HG03135 (cell line): ENCODE measurements at regions not wholly inside any gene's neighbourhood (a gene's known extent, or its start where the extent isn't known, plus 50 kb on each side); places are given as distances from the start of the nearest gene placed in this dataset.
"Not testable (repeated sequence)": the region's sequence is repeated elsewhere in the genome, so short reads cannot be mapped to it uniquely, and the experiment has no call there.

Experiments used
- ATAC-seq: cut with Tn5 transposase; IDR thresholded peaks from one replicate; pipeline ENCODE4 v1.9.1; 2021; ENCODE audit warnings: mild to moderate bottlenecking, moderate library complexity; ENCODE audit not compliant: unreplicated experiment

DNA sequence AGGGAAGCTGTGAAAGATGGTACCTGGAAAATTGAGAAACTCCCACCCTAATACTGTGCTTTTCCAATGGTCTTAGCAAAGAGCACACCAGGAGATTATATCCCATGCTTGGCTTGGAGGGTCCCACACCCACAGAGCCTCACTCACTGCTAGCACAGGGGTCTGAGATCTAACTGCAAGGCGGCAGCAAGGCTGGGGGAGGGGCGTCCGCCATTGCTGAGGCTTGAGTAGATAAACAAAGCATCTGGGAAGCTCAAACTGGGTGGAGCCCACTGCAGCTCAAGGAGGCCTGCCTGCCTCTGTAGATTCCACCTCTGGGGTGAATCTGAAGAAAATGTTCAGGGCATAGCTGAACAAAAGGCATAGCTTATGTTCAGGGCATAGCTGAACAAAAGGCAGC, 510.6 kb upstream of the LMO3 start:
- not testable (repeated sequence) for ATAC-seq

GRCh38 chr12:17110316-17110715, 504.4 kb upstream of the LMO3 start:
- no peak for ATAC-seq

DNA sequence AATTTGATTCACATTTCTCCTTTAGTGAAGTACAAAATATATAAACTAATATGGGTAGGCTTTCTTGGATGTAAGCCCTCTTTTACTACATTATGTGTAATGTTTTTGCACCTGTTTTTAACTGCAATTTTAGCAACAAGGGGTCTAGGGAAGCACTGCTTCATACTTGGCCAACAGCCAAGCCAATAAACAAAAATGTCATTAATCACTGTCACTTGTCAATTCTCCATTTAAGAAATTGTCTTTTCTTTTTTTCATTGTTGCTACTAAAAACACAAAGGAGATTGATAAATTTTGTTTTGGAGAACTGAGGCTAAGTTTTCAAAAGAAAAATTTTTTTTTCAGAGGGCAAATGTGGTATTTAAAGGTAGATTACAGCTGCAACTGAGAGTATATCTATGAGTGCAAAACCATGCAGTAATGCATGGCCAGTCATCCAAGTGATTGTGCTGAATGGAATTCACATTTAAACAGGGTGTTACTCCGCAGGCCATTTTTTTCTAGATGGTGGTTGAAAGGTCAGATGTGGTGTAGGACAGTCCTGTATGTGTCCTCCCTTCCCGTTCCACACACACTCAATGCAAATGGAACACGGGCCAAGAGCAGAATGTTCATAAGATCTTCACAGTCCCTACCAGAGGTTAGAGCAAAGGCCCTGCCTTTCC, 503.0 kb upstream of the LMO3 start:
- ATAC-seq = no peak

GRCh38 chr12:17104801-17105200, 498.8 kb upstream of the LMO3 start:
- ATAC-seq = no peak

DNA sequence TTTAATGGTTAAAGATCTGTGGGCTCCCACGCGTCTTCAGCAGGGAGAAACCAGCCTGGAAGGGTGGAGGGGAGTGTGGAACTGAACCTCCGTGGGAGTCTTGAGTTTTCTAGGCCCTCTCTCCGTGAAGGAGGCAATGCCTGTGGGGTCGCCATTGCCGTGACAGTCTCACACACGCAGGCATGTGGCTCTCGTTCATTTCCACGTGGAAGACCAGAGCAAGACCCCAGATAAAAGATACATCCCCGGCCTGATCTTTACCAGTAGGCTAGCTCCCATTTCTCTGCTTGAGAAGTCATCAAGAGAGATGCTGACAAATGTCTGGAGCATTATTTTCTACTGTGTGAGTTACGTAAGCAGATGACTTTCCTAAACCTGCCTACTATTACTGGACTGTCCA, 491.7 kb upstream of the LMO3 start:
- no peak for ATAC-seq

GRCh38 chr12:17084831-17085230, 478.9 kb upstream of the LMO3 start:
- no peak for ATAC-seq

GRCh38 chr12:17079251-17079909, 473.4 kb upstream of the LMO3 start:
- no peak for ATAC-seq

- no peak for ATAC-seq
Measured at GRCh38 chr12:17077594-17077993, 471.6 kb upstream of the LMO3 start.

- ATAC-seq = no peak
Measured at GRCh38 chr12:17076811-17077210, 470.8 kb upstream of the LMO3 start.

- no peak for ATAC-seq
Measured at GRCh38 chr12:17076028-17076744, 470.2 kb upstream of the LMO3 start.

GRCh38 chr12:17064834-17065233, 458.9 kb upstream of the LMO3 start:
- ATAC-seq = no peak

DNA sequence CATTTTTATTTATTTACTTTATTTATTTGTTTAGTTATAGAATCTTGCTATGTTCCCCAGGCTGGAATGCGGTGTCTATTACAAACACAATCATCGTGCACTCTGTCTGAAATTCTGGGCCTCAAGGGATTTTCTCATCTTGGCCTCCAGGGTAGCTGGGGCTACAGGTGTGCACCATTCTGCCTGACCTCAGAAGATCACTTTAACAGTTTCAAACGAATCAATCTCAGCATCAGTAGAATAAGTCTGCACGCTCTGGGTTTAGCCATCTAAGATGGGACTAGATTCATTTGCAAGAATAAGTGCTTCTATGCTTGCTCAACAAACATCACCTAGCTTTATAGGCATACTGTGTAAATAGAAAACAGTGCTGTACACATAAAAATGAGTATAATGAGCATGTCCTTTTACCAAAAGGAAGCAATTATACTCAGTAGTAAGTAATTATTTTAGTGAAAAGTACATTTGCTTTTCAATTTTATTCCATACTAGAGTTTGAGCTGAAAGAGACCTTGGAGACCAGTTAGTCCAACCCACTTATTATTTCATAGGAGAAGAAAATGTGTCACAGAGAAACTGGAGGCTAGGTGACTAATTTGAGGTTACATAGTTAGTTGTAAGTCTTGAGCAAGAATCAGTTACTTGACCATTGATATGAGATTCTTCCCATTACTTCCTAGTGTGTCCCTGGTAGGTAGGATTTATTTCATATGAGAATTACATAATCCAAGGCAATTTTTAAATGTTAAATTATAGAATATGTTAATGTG, 456.5 kb upstream of the LMO3 start:
- ATAC-seq = no peak

GRCh38 chr12:17060260-17060659, 454.3 kb upstream of the LMO3 start:
- no peak for ATAC-seq

DNA sequence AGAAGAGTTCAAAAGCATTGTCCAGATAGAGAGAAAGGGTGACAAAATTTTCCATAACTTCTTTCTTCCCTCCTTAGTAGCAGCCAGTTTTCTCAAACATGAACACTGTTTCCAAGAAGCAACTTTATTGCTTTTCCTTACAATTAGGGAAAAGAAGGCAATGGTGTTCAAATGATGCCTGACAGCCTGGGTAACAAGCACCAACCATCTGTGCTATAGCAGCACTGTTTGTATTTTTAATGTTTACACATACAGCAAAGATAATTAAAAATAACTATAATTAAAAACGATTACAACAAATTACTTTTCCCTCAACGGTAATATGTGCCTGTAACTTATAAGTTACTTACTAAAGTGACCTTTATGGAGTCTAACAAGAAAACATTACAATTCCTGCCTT, 450.6 kb upstream of the LMO3 start:
- ATAC-seq = no peak

DNA sequence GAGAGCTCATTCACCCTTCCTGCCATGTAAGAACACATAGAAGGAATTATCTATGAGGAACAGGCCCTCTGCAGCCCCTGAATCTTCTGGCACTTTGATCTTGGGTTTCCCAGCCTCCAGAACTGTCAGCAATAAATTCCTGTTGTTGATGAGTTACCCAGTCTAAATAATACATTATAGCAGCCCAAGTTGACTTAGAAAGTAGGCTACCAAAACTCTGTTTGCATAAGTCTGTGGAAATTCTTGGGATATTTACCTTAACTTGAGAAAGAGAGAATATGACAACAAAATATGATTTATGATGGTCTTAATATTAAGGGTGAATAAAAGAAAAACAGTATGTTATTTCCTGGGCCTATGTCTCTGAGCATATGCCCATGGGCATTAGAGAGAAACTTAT, 433.0 kb upstream of the LMO3 start:
- no peak for ATAC-seq

- no peak for ATAC-seq
Measured at GRCh38 chr12:17035372-17035771, 429.4 kb upstream of the LMO3 start.

DNA sequence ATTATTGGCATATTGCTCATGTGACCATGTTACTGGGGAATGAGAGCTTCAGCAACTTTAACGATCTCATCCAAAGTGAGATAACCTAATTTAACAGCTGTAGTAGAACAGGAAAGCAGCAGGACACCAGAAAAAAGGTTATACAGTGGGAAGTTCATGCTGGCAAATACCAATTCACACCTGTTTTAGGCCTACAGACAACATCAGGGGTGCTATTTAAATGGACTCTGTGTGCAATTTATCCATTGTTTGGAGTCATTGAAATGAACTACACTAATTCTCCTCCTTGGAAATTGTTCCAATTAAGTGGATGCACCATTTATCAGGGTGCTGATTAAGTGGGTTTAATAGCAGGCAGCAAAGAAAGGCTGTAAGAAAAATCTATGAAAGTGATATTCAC, 424.4 kb upstream of the LMO3 start:
- no peak for ATAC-seq

DNA sequence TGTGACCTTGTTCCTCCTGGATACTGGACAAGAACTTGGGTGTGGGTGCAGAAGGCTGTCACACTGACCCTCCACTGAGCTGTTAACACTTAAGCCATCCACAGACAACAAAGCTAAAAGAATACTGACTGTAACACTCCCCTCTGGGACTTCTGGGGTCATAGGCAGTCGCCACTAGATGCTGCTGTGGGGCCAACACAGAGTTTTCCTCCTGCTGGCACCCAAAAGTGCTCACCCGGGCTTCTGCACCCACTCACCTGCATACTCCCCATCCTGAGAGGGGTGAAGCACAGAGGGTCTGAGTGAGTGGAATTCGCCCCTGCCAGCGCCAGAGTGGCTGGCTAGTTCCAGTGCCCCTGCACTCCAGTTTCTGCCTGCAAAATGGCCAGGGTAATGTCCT, 422.4 kb upstream of the LMO3 start:
- no peak for ATAC-seq

DNA sequence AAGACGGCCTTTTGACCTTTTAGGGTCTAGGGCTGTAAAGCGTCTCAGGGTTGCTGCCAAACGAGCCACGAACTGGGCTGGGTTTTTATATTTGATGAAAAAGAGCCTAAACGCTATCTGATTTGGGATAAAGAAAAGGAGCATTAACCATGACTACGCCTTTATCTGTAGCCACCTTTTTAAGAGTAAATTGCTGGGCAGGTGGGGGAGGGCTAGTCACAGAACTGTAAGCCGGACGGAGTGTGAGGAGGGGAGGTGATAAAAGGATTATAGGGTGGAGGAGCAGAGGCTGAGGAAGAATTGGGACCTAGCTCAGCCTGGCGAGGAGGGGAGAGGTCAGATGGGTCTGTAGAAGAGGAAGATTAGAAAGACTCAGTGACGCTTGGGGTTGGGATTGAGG, 419.5 kb upstream of the LMO3 start:
- not testable (repeated sequence) for ATAC-seq

- no peak for ATAC-seq
Measured at GRCh38 chr12:17020765-17021164, 414.8 kb upstream of the LMO3 start.

- no peak for ATAC-seq
Measured at GRCh38 chr12:17017402-17017801, 411.4 kb upstream of the LMO3 start.
